ENCODE measurements at regions not wholly inside any gene's neighbourhood (a gene's known extent, or its start where the extent isn't known, plus 50 kb on each side); places are given as distances from the start of the nearest gene placed in this dataset.

- ATAC-seq, result no peak
Observed at GRCh38 chr18:8904316-8904715, 198.2 kb upstream of the NDUFV2 start.

DNA sequence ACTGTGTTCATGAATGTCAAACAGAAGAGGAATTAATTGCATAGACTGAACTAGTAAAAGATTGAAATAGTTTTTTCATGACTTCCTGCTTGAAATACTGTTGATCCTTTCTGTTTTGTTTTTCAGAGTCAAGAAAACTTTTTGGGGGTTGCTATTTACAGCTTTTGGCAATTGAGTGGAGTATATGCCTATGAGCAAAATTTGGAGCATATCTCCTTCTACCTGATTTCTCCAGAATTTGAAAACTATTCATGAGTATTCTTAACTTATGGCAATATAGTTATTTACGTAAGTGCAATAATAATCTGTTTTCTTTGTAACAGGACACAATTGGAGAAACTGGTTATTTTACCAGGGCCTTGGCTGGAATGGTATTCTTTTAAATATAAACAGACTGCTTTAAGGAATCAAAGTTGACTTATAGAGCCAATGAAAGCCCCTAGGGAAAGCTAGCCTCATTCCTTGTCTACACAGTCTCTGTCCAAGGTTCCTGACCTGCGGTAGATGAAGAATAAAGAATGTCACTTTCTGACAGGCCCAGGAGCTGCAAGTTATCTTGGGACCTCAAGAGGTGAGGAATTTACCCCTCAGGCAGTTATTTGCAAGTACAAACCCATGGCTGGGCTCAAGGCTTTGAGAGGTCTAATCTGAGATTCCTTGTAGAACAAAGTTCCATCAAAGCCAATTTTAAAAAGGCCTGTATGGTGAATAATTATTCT, 193.5 kb upstream of the NDUFV2 start:
- TF ChIP-seq ZNF70 (CRISPR knock-in tag; IDR thresholded peaks at IDR 0.05) (no peak), ZFP3 (CRISPR knock-in tag; IDR thresholded peaks at IDR 0.05) (no peak), ZFP30 (CRISPR knock-in tag; IDR thresholded peaks at IDR 0.05) (no peak), CREB5 (CRISPR knock-in tag; IDR thresholded peaks at IDR 0.05; ENCODE audit: low read depth) (no peak), GLIS3 (CRISPR knock-in tag; IDR thresholded peaks at IDR 0.05) (no peak), SNAI2 (CRISPR knock-in tag; IDR thresholded peaks at IDR 0.05) (no peak), ISL1 (CRISPR knock-in tag; IDR thresholded peaks at IDR 0.05) (no peak), TOX (CRISPR knock-in tag; IDR thresholded peaks at IDR 0.05; ENCODE audit: borderline replicate concordance) (no peak), OSR1 (CRISPR knock-in tag; IDR thresholded peaks at IDR 0.05) (no peak)
- TF ChIP-seq, protein P1, sequence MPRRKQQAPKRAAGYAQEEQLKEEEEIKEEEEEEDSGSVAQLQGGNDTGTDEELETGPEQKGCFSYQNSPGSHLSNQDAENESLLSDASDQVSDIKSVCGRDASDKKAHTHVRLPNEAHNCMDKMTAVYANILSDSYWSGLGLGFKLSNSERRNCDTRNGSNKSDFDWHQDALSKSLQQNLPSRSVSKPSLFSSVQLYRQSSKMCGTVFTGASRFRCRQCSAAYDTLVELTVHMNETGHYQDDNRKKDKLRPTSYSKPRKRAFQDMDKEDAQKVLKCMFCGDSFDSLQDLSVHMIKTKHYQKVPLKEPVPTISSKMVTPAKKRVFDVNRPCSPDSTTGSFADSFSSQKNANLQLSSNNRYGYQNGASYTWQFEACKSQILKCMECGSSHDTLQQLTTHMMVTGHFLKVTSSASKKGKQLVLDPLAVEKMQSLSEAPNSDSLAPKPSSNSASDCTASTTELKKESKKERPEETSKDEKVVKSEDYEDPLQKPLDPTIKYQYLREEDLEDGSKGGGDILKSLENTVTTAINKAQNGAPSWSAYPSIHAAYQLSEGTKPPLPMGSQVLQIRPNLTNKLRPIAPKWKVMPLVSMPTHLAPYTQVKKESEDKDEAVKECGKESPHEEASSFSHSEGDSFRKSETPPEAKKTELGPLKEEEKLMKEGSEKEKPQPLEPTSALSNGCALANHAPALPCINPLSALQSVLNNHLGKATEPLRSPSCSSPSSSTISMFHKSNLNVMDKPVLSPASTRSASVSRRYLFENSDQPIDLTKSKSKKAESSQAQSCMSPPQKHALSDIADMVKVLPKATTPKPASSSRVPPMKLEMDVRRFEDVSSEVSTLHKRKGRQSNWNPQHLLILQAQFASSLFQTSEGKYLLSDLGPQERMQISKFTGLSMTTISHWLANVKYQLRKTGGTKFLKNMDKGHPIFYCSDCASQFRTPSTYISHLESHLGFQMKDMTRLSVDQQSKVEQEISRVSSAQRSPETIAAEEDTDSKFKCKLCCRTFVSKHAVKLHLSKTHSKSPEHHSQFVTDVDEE (CRISPR knock-in tag; IDR thresholded peaks at IDR 0.05), result no peak
- ATAC-seq, result no peak

More at GRCh38 chr18:8904316-8904715, 198.2 kb upstream of the NDUFV2 start:
- no peak for TF ChIP-seq ZNF70 (CRISPR knock-in tag; IDR thresholded peaks at IDR 0.05)
- no peak for TF ChIP-seq ZFP30 (CRISPR knock-in tag; IDR thresholded peaks at IDR 0.05)
- no peak for TF ChIP-seq RARB (CRISPR knock-in tag; IDR thresholded peaks at IDR 0.05)
- TF ChIP-seq TOX (CRISPR knock-in tag; IDR thresholded peaks at IDR 0.05; ENCODE audit: borderline replicate concordance), result no peak
- TF ChIP-seq PPARA (CRISPR knock-in tag; IDR thresholded peaks at IDR 0.05; ENCODE audit: borderline replicate concordance), result no peak
- TF ChIP-seq, protein P2, sequence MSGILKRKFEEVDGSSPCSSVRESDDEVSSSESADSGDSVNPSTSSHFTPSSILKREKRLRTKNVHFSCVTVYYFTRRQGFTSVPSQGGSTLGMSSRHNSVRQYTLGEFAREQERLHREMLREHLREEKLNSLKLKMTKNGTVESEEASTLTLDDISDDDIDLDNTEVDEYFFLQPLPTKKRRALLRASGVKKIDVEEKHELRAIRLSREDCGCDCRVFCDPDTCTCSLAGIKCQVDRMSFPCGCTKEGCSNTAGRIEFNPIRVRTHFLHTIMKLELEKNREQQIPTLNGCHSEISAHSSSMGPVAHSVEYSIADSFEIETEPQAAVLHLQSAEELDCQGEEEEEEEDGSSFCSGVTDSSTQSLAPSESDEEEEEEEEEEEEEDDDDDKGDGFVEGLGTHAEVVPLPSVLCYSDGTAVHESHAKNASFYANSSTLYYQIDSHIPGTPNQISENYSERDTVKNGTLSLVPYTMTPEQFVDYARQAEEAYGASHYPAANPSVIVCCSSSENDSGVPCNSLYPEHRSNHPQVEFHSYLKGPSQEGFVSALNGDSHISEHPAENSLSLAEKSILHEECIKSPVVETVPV (CRISPR knock-in tag; IDR thresholded peaks at IDR 0.05), result no peak
- TF ChIP-seq ZFP3 (CRISPR knock-in tag; IDR thresholded peaks at IDR 0.05), result no peak

GRCh38 chr18:8910186-8910822, 192.2 kb upstream of the NDUFV2 start:
- no peak for ATAC-seq
- no peak for TF ChIP-seq CREB5 (CRISPR knock-in tag; IDR thresholded peaks at IDR 0.05; ENCODE audit: low read depth)
- no peak for TF ChIP-seq POU6F1 (CRISPR knock-in tag; IDR thresholded peaks at IDR 0.05; ENCODE audit: borderline replicate concordance, low read depth)
- TF ChIP-seq TCF4 (CRISPR knock-in tag; IDR thresholded peaks at IDR 0.05; ENCODE audit: borderline replicate concordance), result no peak
- TF ChIP-seq CSDC2 (CRISPR knock-in tag; IDR thresholded peaks at IDR 0.05), result no peak
- no peak for TF ChIP-seq ESRRG (CRISPR knock-in tag; IDR thresholded peaks at IDR 0.05)
- TF ChIP-seq ZNF565 (CRISPR knock-in tag; conservative IDR thresholded peaks at IDR 0.05; ENCODE audit: low read depth), result no peak
- TF ChIP-seq OSR1 (CRISPR knock-in tag; IDR thresholded peaks at IDR 0.05), result no peak
- TF ChIP-seq PPARA (CRISPR knock-in tag; IDR thresholded peaks at IDR 0.05; ENCODE audit: borderline replicate concordance), result no peak
- no peak for TF ChIP-seq ISL1 (CRISPR knock-in tag; IDR thresholded peaks at IDR 0.05)
- TF ChIP-seq, protein P1 (CRISPR knock-in tag; IDR thresholded peaks at IDR 0.05), result no peak
- TF ChIP-seq ZFP3 (CRISPR knock-in tag; IDR thresholded peaks at IDR 0.05), result no peak
- no peak for TF ChIP-seq ZNF70 (CRISPR knock-in tag; IDR thresholded peaks at IDR 0.05)

Data from SK-N-SH treated with all-trans-retinoic acid at 6 μM for 48 hours (cell line).